ENCODE measurements at regions not wholly inside any gene's neighbourhood (a gene's known extent, or its start where the extent isn't known, plus 50 kb on each side); places are given as distances from the start of the nearest gene placed in this dataset.

GRCh38 chrX:96140796-96141195 lies 543.8 kb upstream of the DIAPH2 start:
- no peaks in the 10 kb centered on the region for H3K4me1 Mint-ChIP-seq (ENCODE audit: low read depth, unreplicated experiment)
- H3K36me3 Mint-ChIP-seq (ENCODE audit: unreplicated experiment) = no peaks in the 10 kb centered on the region
- H3K4me3 Mint-ChIP-seq (ENCODE audit: unreplicated experiment) = no peak overlapping the region
- H3K27me3 Mint-ChIP-seq (ENCODE audit: unreplicated experiment) = no peaks in the 10 kb centered on the region
- H3K27ac Mint-ChIP-seq (ENCODE audit: unreplicated experiment) = no peak overlapping the region
- DNase-seq = no peak
- H3K9me3 Mint-ChIP-seq (ENCODE audit: unreplicated experiment) = no peaks in the 10 kb centered on the region
- TF ChIP-seq CTCF (IDR thresholded peaks at IDR 0.05; ENCODE audit: partially characterized antibody, unreplicated experiment) = no peak

- no peak for DNase-seq
- no peak for TF ChIP-seq CTCF (IDR thresholded peaks at IDR 0.05; ENCODE audit: partially characterized antibody, unreplicated experiment)
- no peaks in the 10 kb centered on the region for H3K36me3 Mint-ChIP-seq (ENCODE audit: unreplicated experiment)
- no peak overlapping the region for H3K4me3 Mint-ChIP-seq (ENCODE audit: unreplicated experiment)
- no peak overlapping the region for H3K27ac Mint-ChIP-seq (ENCODE audit: unreplicated experiment)
- H3K27me3 Mint-ChIP-seq (ENCODE audit: unreplicated experiment) = no peaks in the 10 kb centered on the region
- no peaks in the 10 kb centered on the region for H3K4me1 Mint-ChIP-seq (ENCODE audit: low read depth, unreplicated experiment)
- H3K9me3 Mint-ChIP-seq (ENCODE audit: unreplicated experiment) = no peaks in the 10 kb centered on the region
These were observed 537.0 kb upstream of the DIAPH2 start for GRCh38 chrX:96147681-96148080.

- Mint-ChIP-seq H3K9me3 (ENCODE audit: unreplicated experiment) (no peaks in the 10 kb centered on the region), H3K36me3 (ENCODE audit: unreplicated experiment) (no peaks in the 10 kb centered on the region), H3K27me3 (ENCODE audit: unreplicated experiment) (no peaks in the 10 kb centered on the region), H3K27ac (ENCODE audit: unreplicated experiment) (no peak overlapping the region), H3K4me3 (ENCODE audit: unreplicated experiment) (no peak overlapping the region), H3K4me1 (ENCODE audit: low read depth, unreplicated experiment) (no peaks in the 10 kb centered on the region)
- DNase-seq = no peak
- TF ChIP-seq CTCF (IDR thresholded peaks at IDR 0.05; ENCODE audit: partially characterized antibody, unreplicated experiment) = no peak
These were observed 514.0 kb upstream of the DIAPH2 start for GRCh38 chrX:96170626-96171025.

GRCh38 chrX:96176921-96177320 lies 507.7 kb upstream of the DIAPH2 start:
- TF ChIP-seq CTCF (IDR thresholded peaks at IDR 0.05; ENCODE audit: partially characterized antibody, unreplicated experiment) = no peak
- no peaks in the 10 kb centered on the region for H3K36me3 Mint-ChIP-seq (ENCODE audit: unreplicated experiment)
- no peaks in the 10 kb centered on the region for H3K27me3 Mint-ChIP-seq (ENCODE audit: unreplicated experiment)
- no peak overlapping the region for H3K4me3 Mint-ChIP-seq (ENCODE audit: unreplicated experiment)
- no peak for DNase-seq
- no peaks in the 10 kb centered on the region for H3K9me3 Mint-ChIP-seq (ENCODE audit: unreplicated experiment)
- H3K4me1 Mint-ChIP-seq (ENCODE audit: low read depth, unreplicated experiment) = no peaks in the 10 kb centered on the region
- no peak overlapping the region for H3K27ac Mint-ChIP-seq (ENCODE audit: unreplicated experiment)

- TF ChIP-seq CTCF (IDR thresholded peaks at IDR 0.05; ENCODE audit: partially characterized antibody, unreplicated experiment) = no peak
- no peak for DNase-seq
- no peaks in the 10 kb centered on the region for H3K27me3 Mint-ChIP-seq (ENCODE audit: unreplicated experiment)
- no peak overlapping the region for H3K27ac Mint-ChIP-seq (ENCODE audit: unreplicated experiment)
- no peaks in the 10 kb centered on the region for H3K9me3 Mint-ChIP-seq (ENCODE audit: unreplicated experiment)
- no peaks in the 10 kb centered on the region for H3K36me3 Mint-ChIP-seq (ENCODE audit: unreplicated experiment)
- no peak overlapping the region for H3K4me3 Mint-ChIP-seq (ENCODE audit: unreplicated experiment)
- no peaks in the 10 kb centered on the region for H3K4me1 Mint-ChIP-seq (ENCODE audit: low read depth, unreplicated experiment)
These were observed 503.0 kb upstream of the DIAPH2 start for GRCh38 chrX:96181605-96182004.

Data from glutamatergic neuron (in vitro differentiated cells).